HEK293T (cell line): ENCODE measurements at regions not wholly inside any gene's neighbourhood (a gene's known extent, or its start where the extent isn't known, plus 50 kb on each side); places are given as distances from the start of the nearest gene placed in this dataset.

Experiments
- CTCF ChIA-PET: fragments of 350-600 bp; formaldehyde crosslinking; extraction: SDS; loops from one replicate; lab custom pipeline; 2021; ENCODE audit warnings: antibody characterized with exemption, inconsistent platforms; lab: Yijun Ruan, JAX
- POLR2A ChIA-PET: fragments of 350-600 bp; formaldehyde crosslinking; extraction: SDS; loops from one replicate; lab custom pipeline; 2020; ENCODE audit warnings: antibody characterized with exemption, inconsistent platforms; lab: Yijun Ruan, JAX
- DNase-seq: peaks from one replicate; pipeline ENCODE4 v3.0.0; 2012; ENCODE audit warnings: mixed read lengths; ENCODE audit errors: extremely low spot score
- ARNT ChIP-seq: fragments of 450-650 bp; IDR thresholded peaks from 2 replicates; pipeline ENCODE4 v1.6.1; 2017; ENCODE audit warnings: mild to moderate bottlenecking
- BHLHE40 ChIP-seq: fragments of 450-650 bp; IDR thresholded peaks from 2 replicates; pipeline ENCODE4 v1.6.1; 2016; ENCODE audit warnings: mild to moderate bottlenecking, moderate library complexity, borderline replicate concordance
- CTBP1 ChIP-seq: fragments of 450-650 bp; IDR thresholded peaks from 2 replicates; pipeline ENCODE4 v1.6.1; 2016; ENCODE audit warnings: borderline replicate concordance
- ELF4 ChIP-seq: fragments of 450-650 bp; IDR thresholded peaks from 2 replicates; pipeline ENCODE4 v1.6.1; 2017; ENCODE audit warnings: antibody characterized with exemption
- FOXA1 ChIP-seq: fragments of 450-650 bp; IDR thresholded peaks from 2 replicates; pipeline ENCODE4 v1.6.1; 2016; ENCODE audit warnings: mild to moderate bottlenecking
- FOXK2 ChIP-seq: fragments of 450-650 bp; IDR thresholded peaks from 2 replicates; pipeline ENCODE4 v1.6.1; 2016; ENCODE audit warnings: mild to moderate bottlenecking
- FOXM1 ChIP-seq: fragments of 450-650 bp; IDR thresholded peaks from 2 replicates; pipeline ENCODE4 v1.6.1; 2017; ENCODE audit warnings: mild to moderate bottlenecking, borderline replicate concordance
- HDGF ChIP-seq: fragments of 450-650 bp; IDR thresholded peaks from 2 replicates; pipeline ENCODE4 v1.6.1; 2017; ENCODE audit warnings: antibody characterized with exemption, borderline replicate concordance
- L3MBTL2 ChIP-seq: fragments of 450-650 bp; conservative IDR thresholded peaks from 2 replicates; pipeline ENCODE4 v1.6.1; 2016; ENCODE audit warnings: mild to moderate bottlenecking
- LEF1 ChIP-seq: fragments of 450-650 bp; IDR thresholded peaks from 2 replicates; pipeline ENCODE4 v1.6.1; 2017; ENCODE audit warnings: mild to moderate bottlenecking, borderline replicate concordance
- NFRKB ChIP-seq: fragments of 450-650 bp; IDR thresholded peaks from 2 replicates; pipeline ENCODE4 v1.6.1; 2016; ENCODE audit warnings: mild to moderate bottlenecking, moderate library complexity
- SP1 ChIP-seq: fragments of 450-650 bp; IDR thresholded peaks from 2 replicates; pipeline ENCODE4 v1.6.1; 2017
- SUZ12 ChIP-seq: fragments of 450-650 bp; IDR thresholded peaks from 2 replicates; pipeline ENCODE4 v1.6.1; 2016; ENCODE audit warnings: mild to moderate bottlenecking
- TARDBP ChIP-seq: fragments of 450-650 bp; IDR thresholded peaks from 2 replicates; pipeline ENCODE4 v1.6.1; 2016
- ZNF384 ChIP-seq: fragments of 450-650 bp; IDR thresholded peaks from 2 replicates; pipeline ENCODE4 v1.6.1; 2016
- TF ChIP-seq, protein P1 (sequence below): fragments of 450-650 bp; IDR thresholded peaks from 2 replicates; pipeline ENCODE4 v1.6.1; 2016

- TF ChIP-seq BHLHE40, result no peak
- TF ChIP-seq FOXA1, result no peak
- TF ChIP-seq NFRKB, result no peak
- no peak for TF ChIP-seq SP1
- TF ChIP-seq HDGF, result no peak
- TF ChIP-seq L3MBTL2, result no peak
- TF ChIP-seq FOXM1, result no peak
- TF ChIP-seq FOXK2, result no peak
- no peak for TF ChIP-seq TARDBP
- no peak for TF ChIP-seq LEF1
- TF ChIP-seq ZNF384, result no peak
- TF ChIP-seq CTBP1, result no peak
- TF ChIP-seq ARNT, result no peak
- TF ChIP-seq SUZ12, result no peak
- TF ChIP-seq ELF4, result no peak
- TF ChIP-seq, protein P1, sequence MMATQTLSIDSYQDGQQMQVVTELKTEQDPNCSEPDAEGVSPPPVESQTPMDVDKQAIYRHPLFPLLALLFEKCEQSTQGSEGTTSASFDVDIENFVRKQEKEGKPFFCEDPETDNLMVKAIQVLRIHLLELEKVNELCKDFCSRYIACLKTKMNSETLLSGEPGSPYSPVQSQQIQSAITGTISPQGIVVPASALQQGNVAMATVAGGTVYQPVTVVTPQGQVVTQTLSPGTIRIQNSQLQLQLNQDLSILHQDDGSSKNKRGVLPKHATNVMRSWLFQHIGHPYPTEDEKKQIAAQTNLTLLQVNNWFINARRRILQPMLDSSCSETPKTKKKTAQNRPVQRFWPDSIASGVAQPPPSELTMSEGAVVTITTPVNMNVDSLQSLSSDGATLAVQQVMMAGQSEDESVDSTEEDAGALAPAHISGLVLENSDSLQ, result no peak
- DNase-seq, result no peak
- CTCF ChIA-PET, result no interaction called here
- POLR2A ChIA-PET, result no interaction called here
These were observed 204.5 kb downstream of the TTLL7 start for GRCh38 chr1:83794384-83794783.

- no peak for DNase-seq
- POLR2A ChIA-PET, result no interaction called here
- CTCF ChIA-PET, result no interaction called here
- no peak for TF ChIP-seq FOXM1
- no peak for TF ChIP-seq NFRKB
- TF ChIP-seq L3MBTL2, result no peak
- no peak for TF ChIP-seq TARDBP
These were observed 207.0 kb downstream of the TTLL7 start for GRCh38 chr1:83791821-83792437.

- no peak for DNase-seq
- ChIA-PET CTCF (no interaction called here), POLR2A (no interaction called here)
- TF ChIP-seq FOXM1, result no peak
- TF ChIP-seq SP1, result no peak
- no peak for TF ChIP-seq FOXK2
- TF ChIP-seq FOXA1, result no peak
- TF ChIP-seq NFRKB, result no peak
- TF ChIP-seq BHLHE40, result no peak
- no peak for TF ChIP-seq SUZ12
- TF ChIP-seq CTBP1, result no peak
- TF ChIP-seq L3MBTL2, result no peak
- no peak for TF ChIP-seq ARNT
- TF ChIP-seq TARDBP, result no peak
- TF ChIP-seq HDGF, result no peak
- no peak for TF ChIP-seq ELF4
- no peak for TF ChIP-seq LEF1
These were observed 208.5 kb downstream of the TTLL7 start for GRCh38 chr1:83790446-83790845.

DNA sequence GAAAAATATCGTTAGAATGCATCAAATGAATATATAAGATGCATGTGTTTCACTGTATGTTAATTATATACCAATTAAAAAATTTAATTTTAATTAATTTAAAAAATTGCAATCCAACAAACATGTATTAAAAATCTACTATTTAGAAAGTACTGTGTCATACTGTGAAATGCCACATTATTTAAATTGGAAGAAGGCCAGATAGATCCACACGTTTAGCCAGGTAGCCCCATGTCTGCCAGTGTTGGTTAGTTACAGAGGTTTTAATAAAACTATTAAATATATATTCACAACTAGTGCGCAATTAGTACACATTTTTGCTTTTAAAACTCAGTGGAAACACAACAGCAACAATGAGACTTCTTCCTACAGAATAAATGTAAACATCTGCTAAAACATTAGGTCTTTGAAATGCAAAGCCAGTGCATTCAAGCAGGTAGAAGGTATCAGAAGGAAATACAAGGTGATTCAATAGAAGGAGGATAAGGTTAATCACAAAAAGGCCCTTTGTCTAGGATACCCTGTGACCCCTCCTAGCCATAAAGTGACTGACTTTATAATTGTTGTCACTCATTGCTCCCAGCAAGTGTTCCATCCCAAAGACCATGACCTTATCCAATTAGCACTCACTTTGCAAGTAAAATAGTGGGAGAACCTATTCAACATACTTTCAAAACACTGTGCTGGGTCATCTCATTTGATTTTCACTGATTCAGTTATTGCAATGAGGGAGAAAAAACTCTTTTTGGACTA is 211.5 kb downstream of the TTLL7 start:
- ChIA-PET CTCF (no interaction called here), POLR2A (no interaction called here)
- DNase-seq, result no peak
- no peak for TF ChIP-seq L3MBTL2
- TF ChIP-seq BHLHE40, result no peak
- no peak for TF ChIP-seq HDGF
- TF ChIP-seq FOXM1, result no peak
- TF ChIP-seq TARDBP, result no peak
- TF ChIP-seq, protein P1, result no peak
- no peak for TF ChIP-seq FOXA1
- no peak for TF ChIP-seq FOXK2
- TF ChIP-seq CTBP1, result no peak
- no peak for TF ChIP-seq ELF4
- no peak for TF ChIP-seq ARNT
- no peak for TF ChIP-seq SP1
- no peak for TF ChIP-seq ZNF384
- no peak for TF ChIP-seq NFRKB
- no peak for TF ChIP-seq SUZ12
- no peak for TF ChIP-seq LEF1

DNA sequence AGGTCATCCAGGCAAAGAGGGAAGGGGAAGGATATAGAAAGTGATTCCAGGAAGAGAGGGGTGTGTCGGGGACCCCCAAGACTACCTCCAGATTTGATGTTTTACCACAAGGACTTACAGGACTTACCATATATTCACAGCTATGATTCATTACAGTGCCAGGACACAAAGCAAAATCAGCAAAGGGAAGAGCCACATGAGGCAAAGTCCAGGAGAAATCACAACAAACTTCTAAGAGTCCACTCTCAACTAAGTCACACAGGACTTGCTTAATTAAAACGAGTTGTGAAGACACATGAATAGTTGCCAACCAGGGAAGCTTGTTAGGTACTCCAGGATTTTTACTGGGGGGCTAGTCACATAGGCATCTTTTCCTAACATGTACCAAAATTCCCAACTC is 217.3 kb downstream of the TTLL7 start:
- POLR2A ChIA-PET, result no interaction called here
- DNase-seq, result no peak
- CTCF ChIA-PET, result no interaction called here
- TF ChIP-seq L3MBTL2 (no peak), FOXA1 (no peak), ARNT (no peak), ELF4 (no peak), FOXM1 (no peak), TARDBP (no peak)
- TF ChIP-seq, protein P1, result no peak

DNA sequence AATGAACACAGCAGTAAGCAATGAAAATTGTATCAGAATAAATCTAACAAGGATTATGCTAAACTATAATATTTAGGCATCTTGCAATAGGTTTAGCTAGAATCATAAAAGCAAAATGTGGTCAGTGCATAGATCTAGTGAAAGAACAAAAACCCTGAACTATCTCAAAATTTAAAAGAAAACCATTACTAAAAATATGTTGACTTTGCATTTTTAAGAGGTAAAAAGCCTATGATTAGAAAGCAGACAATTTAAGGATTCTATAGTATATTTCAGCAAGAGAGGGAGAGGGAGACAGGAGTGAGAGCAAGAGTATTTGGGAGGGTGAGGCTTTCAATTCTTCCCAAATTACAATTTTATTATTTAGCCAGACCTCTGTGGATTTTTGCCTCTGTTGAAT is 219.4 kb downstream of the TTLL7 start:
- POLR2A ChIA-PET, result no interaction called here
- CTCF ChIA-PET, result no interaction called here

More for the DNA sequence above, 219.4 kb downstream of the TTLL7 start:
- no peak for TF ChIP-seq FOXA1
- no peak for TF ChIP-seq SP1
- TF ChIP-seq TARDBP, result no peak
- no peak for TF ChIP-seq HDGF
- no peak for TF ChIP-seq FOXM1
- no peak for TF ChIP-seq LEF1
- TF ChIP-seq, protein P1, result no peak
- TF ChIP-seq ARNT, result no peak
- TF ChIP-seq SUZ12, result no peak
- TF ChIP-seq ZNF384, result no peak
- TF ChIP-seq ELF4, result no peak
- no peak for TF ChIP-seq BHLHE40
- no peak for TF ChIP-seq NFRKB
- TF ChIP-seq FOXK2, result no peak
- no peak for DNase-seq
